ENCODE measurements at regions not wholly inside any gene's neighbourhood (a gene's known extent, or its start where the extent isn't known, plus 50 kb on each side); places are given as distances from the start of the nearest gene placed in this dataset.
A peak's percentile ranks its signal among the peaks of the same experiment; 100 is the strongest.

GRCh38 chr1:227451954-227452353 lies 111.4 kb upstream of the ZNF678 start:
- Histone ChIP-seq H3K9me3 (replicated peaks in 1 of 11) (peaks cover 0 to 9% (median 8%) of the 10 kb centered on the region in 11 experiments; a peak in 12 of 22 replicates), H3K4me2 (no peak overlapping the region), H3K36me3 (no peaks in the 10 kb centered on the region), H3K27ac (no peak overlapping the region), H4K20me1 (no peaks in the 10 kb centered on the region), H3K9ac (no peak overlapping the region), H3K4me3 (no peak overlapping the region), H3K27me3 (no peaks in the 10 kb centered on the region), H3K4me1 (peaks cover 0 to 14% (median 6%) of the 10 kb centered on the region in 10 experiments; a peak in 8 of 20 replicates)
- TF ChIP-seq Cebpa-rat (IDR thresholded peaks at IDR 0.05), result no peak

GRCh38 chr1:227451057-227451456 lies 112.3 kb upstream of the ZNF678 start:
- H3K27ac ChIP-seq, result no peak overlapping the region
- no peak for TF ChIP-seq Cebpa-rat (IDR thresholded peaks at IDR 0.05)

DNA sequence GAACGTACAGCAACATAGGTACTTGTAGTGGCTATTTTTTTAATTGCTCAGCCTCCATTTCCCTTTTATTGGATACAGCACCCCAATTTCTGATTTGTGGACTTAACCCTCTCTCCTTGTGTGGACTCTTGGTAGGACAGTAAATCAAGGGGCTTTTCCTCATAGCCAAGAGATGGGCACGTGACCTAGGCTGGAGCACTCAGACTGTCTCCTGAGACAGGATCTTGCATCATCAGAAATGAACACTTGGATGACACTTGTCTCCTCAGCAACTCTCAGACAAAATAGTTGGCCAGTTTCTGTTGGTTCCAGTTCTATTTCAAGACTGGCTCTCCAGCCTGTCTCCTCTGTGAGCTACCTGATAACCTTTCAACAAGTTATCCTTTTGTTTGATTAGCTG lies 112.9 kb upstream of the ZNF678 start:
- Histone ChIP-seq H3K27me3 (no peaks in the 10 kb centered on the region), H3K4me1 (peaks cover 0 to 14% (median 6%) of the 10 kb centered on the region in 10 experiments; a peak in 8 of 20 replicates), H3K9ac (no peak overlapping the region), H4K20me1 (no peaks in the 10 kb centered on the region), H3K4me2 (peak overlapping the region in 6 of 11 experiments; percentile 4 to 24 (median 14); a peak in 5 of 22 replicates), H3K9me3 (replicated peaks in 1 of 11) (peaks cover 0 to 21% (median 15%) of the 10 kb centered on the region in 11 experiments; a peak in 15 of 22 replicates), H3K36me3 (no peaks in the 10 kb centered on the region), H3K4me3 (no peak overlapping the region), H3K27ac (no peak overlapping the region)
- no peak for TF ChIP-seq Cebpa-rat (IDR thresholded peaks at IDR 0.05)

More at GRCh38 chr1:227451057-227451456, 112.3 kb upstream of the ZNF678 start:
- peaks cover 0 to 18% (median 15%) of the 10 kb centered on the region in 11 experiments; a peak in 15 of 22 replicates for H3K9me3 ChIP-seq (replicated peaks in 1 of 11)
- no peaks in the 10 kb centered on the region for H4K20me1 ChIP-seq
- H3K4me2 ChIP-seq, result 0 out of 22 replicates have a peak overlapping the region, but pooled peaks of 1 of the 11 experiments have one; percentile 17
- H3K4me3 ChIP-seq, result no peak overlapping the region
- peaks cover 0 to 14% (median 6%) of the 10 kb centered on the region in 10 experiments; a peak in 8 of 20 replicates for H3K4me1 ChIP-seq
- no peaks in the 10 kb centered on the region for H3K27me3 ChIP-seq
- no peak overlapping the region for H3K9ac ChIP-seq
- H3K36me3 ChIP-seq, result no peaks in the 10 kb centered on the region

DNA sequence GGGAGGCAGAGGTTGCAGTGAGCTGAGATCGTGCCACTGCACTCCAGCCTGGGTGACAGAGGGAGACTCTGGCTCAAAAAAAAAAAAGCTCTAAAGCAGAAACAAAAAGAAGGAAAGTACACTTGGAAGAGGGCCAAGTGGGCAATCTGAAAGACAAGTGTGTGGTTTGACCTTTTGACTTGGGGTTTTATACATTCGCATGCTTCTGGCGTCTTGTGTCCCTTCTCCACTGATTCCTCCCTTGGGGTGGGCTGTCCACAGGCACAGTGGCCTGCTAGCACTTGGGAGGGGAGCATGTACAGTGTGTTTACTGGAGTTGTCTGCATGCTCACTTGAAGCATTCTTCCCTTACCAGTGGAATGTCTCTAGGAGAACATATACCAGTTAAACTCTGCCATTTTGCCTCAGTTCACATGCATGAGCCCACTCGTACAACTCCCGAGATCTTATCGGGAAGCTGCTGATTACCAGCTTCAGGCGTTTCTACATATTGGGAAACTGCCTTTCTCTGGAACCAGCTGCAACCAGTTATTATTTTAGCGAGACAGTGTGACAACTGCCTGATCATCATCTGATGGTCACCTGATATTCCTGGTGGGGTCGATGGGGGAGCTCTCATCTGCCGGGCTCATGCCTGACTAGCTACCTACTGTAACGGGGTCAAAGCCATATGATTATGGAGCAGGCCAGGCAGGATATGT lies 113.5 kb upstream of the ZNF678 start:
- H3K9ac ChIP-seq, result no peak overlapping the region
- H3K27me3 ChIP-seq, result no peaks in the 10 kb centered on the region
- H3K9me3 ChIP-seq (replicated peaks in 1 of 11), result peaks cover 0 to 21% (median 15%) of the 10 kb centered on the region in 11 experiments; a peak in 15 of 22 replicates
- H3K4me1 ChIP-seq, result peaks cover 0 to 14% (median 6%) of the 10 kb centered on the region in 10 experiments; a peak in 8 of 20 replicates
- no peak overlapping the region for H3K4me3 ChIP-seq
- no peak overlapping the region for H3K27ac ChIP-seq
- no peak for TF ChIP-seq Cebpa-rat (IDR thresholded peaks at IDR 0.05)
- no peaks in the 10 kb centered on the region for H3K36me3 ChIP-seq
- H4K20me1 ChIP-seq, result no peaks in the 10 kb centered on the region
- peak overlapping the region in 4 of 11 experiments; percentile 5 to 17 (median 14); a peak in 2 of 22 replicates for H3K4me2 ChIP-seq

DNA sequence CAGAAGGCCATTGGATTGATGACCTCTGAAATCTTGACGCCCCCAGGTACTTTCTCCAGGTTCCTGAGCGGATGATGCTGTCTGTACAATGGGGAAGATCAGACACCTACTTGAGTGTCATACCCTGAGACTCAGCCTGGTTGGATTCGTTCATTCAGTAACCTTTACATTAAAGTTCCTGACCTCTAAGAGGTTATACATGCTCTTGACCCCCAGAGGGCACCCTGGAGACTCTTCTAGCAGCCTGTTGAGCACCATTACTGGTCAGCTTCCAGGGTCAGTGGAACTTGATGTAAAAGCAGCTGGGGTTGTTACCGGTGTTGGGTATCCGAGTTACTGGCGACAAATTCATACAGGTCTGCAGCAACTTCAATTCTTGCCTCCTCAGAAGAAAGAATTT lies 114.3 kb upstream of the ZNF678 start:
- no peak overlapping the region for H3K9ac ChIP-seq
- peaks cover 0 to 21% (median 15%) of the 10 kb centered on the region in 11 experiments; a peak in 15 of 22 replicates for H3K9me3 ChIP-seq (replicated peaks in 1 of 11)
- no peak overlapping the region for H3K4me2 ChIP-seq
- no peak for TF ChIP-seq Cebpa-rat (IDR thresholded peaks at IDR 0.05)
- no peak overlapping the region for H3K27ac ChIP-seq
- no peak overlapping the region for H3K4me3 ChIP-seq
- H4K20me1 ChIP-seq, result no peaks in the 10 kb centered on the region
- no peaks in the 10 kb centered on the region for H3K27me3 ChIP-seq
- H3K36me3 ChIP-seq, result no peaks in the 10 kb centered on the region
- peaks cover 0 to 14% (median 6%) of the 10 kb centered on the region in 10 experiments; a peak in 8 of 20 replicates for H3K4me1 ChIP-seq

- Histone ChIP-seq H3K27ac (no peak overlapping the region), H3K27me3 (no peaks in the 10 kb centered on the region), H3K4me3 (no peak overlapping the region), H3K9me3 (replicated peaks in 1 of 11) (peaks cover 0 to 21% (median 15%) of the 10 kb centered on the region in 11 experiments; a peak in 15 of 22 replicates), H3K36me3 (no peaks in the 10 kb centered on the region), H4K20me1 (no peaks in the 10 kb centered on the region), H3K4me1 (peaks cover 0 to 14% (median 6%) of the 10 kb centered on the region in 10 experiments; a peak in 8 of 20 replicates), H3K9ac (no peak overlapping the region), H3K4me2 (no peak overlapping the region)
- TF ChIP-seq Cebpa-rat (IDR thresholded peaks at IDR 0.05), result no peak
These were observed 115.8 kb upstream of the ZNF678 start for GRCh38 chr1:227447531-227447990.

GRCh38 chr1:227445746-227446145 lies 117.6 kb upstream of the ZNF678 start:
- peaks cover 3 to 12% (median 8%) of the 10 kb centered on the region in 10 experiments; a peak in 16 of 20 replicates for H3K4me1 ChIP-seq
- no peak overlapping the region for H3K4me3 ChIP-seq
- peaks cover 0 to 21% (median 15%) of the 10 kb centered on the region in 11 experiments; a peak in 15 of 22 replicates for H3K9me3 ChIP-seq (replicated peaks in 1 of 11)
- H3K36me3 ChIP-seq, result no peaks in the 10 kb centered on the region
- no peaks in the 10 kb centered on the region for H3K27me3 ChIP-seq
- no peak overlapping the region for H3K4me2 ChIP-seq
- H4K20me1 ChIP-seq, result no peaks in the 10 kb centered on the region
- TF ChIP-seq Cebpa-rat (IDR thresholded peaks at IDR 0.05), result no peak
- H3K9ac ChIP-seq, result no peak overlapping the region
- no peak overlapping the region for H3K27ac ChIP-seq

GRCh38 chr1:227445092-227445674 lies 118.2 kb upstream of the ZNF678 start:
- Histone ChIP-seq H3K9ac (no peak overlapping the region), H3K4me3 (no peak overlapping the region), H3K36me3 (no peaks in the 10 kb centered on the region), H3K4me2 (no peak overlapping the region), H3K27ac (no peak overlapping the region), H3K27me3 (no peaks in the 10 kb centered on the region), H3K9me3 (replicated peaks in 1 of 11) (peaks cover 0 to 21% (median 15%) of the 10 kb centered on the region in 11 experiments; a peak in 15 of 22 replicates), H4K20me1 (no peaks in the 10 kb centered on the region), H3K4me1 (peaks cover under 1 to 11% (median 7%) of the 10 kb centered on the region in 10 experiments; a peak in 14 of 20 replicates)
- no peak for TF ChIP-seq Cebpa-rat (IDR thresholded peaks at IDR 0.05)

GRCh38 chr1:227440182-227440581 lies 121.9 kb upstream of the CDC42BPA start:
- Histone ChIP-seq H3K27ac (no peak overlapping the region), H3K9me3 (replicated peaks in 1 of 11) (no peaks in the 10 kb centered on the region), H3K4me1 (peaks cover 0 to 26% (median 9%) of the 10 kb centered on the region in 10 experiments; a peak in 11 of 20 replicates), H3K36me3 (no peaks in the 10 kb centered on the region), H3K4me2 (peak overlapping the region in 6 of 11 experiments; percentile 14 to 52 (median 34); a peak in 10 of 22 replicates), H4K20me1 (no peaks in the 10 kb centered on the region), H3K9ac (0 out of 22 replicates have a peak overlapping the region, but pooled peaks of 1 of the 11 experiments have one; percentile 12), H3K27me3 (no peaks in the 10 kb centered on the region), H3K4me3 (no peak overlapping the region)
- TF ChIP-seq Cebpa-rat (IDR thresholded peaks at IDR 0.05), result no peak

All from BLaER1 treated with 17β-estradiol and CSF1 and Interleukin-3, amounts not matched to agents 10 nM and 100 nM (cell line).